HuH-7.5 (cell line): ENCODE measurements at regions not wholly inside any gene's neighbourhood (a gene's known extent, or its start where the extent isn't known, plus 50 kb on each side); places are given as distances from the start of the nearest gene placed in this dataset.

Experiments
- DNase-seq: peaks from one replicate; pipeline ENCODE4 v3.0.0; 2011; ENCODE audit warnings: low spot score

DNA sequence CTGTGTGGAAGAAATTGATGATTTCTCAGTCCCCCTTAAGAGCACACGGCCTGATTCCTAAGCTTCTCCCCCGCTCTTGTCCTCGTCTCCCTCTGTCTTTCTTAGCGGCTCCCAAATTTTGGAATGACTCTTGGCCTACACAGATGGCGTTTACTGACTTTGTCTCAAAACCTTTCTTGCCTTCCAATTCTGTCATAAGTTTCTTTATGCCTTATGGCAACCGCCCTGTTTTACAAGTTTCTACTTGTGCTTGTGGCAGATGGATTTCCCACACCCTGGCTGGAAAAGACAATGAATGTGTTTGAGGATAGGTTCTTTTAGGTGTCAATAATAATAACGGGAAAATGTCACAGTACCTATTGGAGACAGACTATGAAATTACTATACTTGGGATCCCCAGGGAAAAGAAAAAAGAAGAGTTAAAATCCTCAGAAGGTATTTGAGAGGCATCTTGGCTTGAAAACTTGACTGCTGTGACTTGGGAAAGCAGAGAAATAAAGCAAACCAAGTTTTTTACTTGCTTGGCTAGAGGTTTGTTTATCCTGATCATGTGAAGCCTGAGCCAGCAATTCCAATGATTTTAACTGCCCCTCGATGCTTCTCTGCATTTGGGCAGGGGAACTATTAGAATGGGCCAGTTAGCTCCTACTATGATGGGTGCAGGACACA, 276.4 kb downstream of the HRH4 start:
- no peak for DNase-seq

GRCh38 chr18:24740829-24741228, 280.4 kb downstream of the HRH4 start:
- no peak for DNase-seq

- DNase-seq: no peak
Observed at GRCh38 chr18:24741321-24741720, 280.9 kb downstream of the HRH4 start.

DNA sequence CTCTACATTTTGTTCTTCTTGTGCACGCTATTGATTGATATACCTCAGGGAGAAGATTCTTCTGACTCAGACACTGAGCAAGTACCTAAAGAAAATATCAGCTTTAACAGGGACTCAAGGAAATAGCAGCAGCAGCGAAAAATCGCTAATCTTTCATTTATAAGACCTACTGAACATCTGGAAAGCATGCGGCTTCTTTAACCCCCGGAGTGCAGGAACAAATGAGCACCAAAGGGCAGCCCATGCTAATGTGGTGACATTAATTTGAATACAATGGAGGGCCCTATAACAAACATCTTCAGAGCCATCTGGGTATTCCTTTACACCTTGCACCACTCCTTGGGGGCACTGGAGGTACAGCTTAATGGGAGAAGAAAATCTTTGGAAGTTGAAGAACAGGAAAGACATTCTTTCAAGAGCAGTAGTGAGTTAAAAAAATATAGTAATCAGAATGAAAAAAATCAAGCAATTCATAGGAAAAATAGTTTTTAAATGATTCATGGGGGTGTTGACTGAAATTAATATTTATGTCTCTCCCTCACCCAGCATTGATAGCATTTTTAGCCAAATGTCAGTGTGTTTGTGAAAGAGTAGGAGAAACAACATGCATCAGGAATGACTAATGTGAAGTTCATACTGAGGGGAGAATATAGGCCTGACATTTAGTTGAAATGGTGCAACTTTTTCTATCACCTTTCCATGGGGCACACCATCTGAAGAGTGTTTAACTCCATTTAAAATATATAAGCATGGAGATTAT, 281.7 kb downstream of the HRH4 start:
- DNase-seq: no peak

- no peak for DNase-seq
Observed at GRCh38 chr18:24754583-24755253, 294.3 kb downstream of the HRH4 start.

- no peak for DNase-seq
Observed at GRCh38 chr18:24756385-24756784, 295.9 kb downstream of the HRH4 start.

DNA sequence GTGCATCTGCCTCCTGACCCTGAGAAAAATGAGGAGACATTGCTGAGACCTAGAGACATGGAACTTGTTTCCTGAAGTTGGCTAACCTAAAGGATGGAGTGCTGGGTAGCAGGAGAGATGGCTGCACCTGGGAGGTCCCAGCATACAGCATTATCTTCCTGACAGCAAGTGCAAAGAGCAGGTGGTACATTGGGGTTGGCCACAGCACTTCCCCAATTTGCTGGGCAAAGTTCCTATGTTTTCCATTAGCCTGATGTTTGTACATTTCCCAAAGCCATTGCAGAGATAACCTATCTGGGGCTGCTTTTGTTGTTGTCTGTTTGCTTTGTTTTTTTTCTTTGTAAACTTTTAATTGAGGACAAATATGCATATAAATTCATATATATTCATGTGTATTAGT, 296.7 kb downstream of the HRH4 start:
- DNase-seq: no peak

DNA sequence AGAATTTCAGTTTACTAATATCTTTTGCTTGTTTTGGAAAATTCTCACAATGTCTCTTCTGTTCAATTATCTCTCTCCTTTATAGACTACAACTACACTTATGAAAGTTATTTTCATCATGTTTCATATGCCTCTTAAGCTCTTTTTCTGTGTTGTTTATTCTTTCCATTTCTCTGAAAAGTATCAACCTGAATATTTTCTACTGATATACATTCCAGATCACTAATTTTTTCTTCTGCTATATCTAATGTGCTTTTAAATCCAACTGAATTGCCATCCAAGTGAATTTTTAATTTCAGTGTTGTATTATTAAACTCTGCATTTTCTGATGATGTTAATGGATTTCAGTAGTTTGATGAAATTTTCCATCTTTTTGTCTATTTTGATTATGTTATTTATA, 301.3 kb downstream of the HRH4 start:
- no peak for DNase-seq

- no peak for DNase-seq
Observed at GRCh38 chr18:24762511-24762910, 302.1 kb downstream of the HRH4 start.

DNA sequence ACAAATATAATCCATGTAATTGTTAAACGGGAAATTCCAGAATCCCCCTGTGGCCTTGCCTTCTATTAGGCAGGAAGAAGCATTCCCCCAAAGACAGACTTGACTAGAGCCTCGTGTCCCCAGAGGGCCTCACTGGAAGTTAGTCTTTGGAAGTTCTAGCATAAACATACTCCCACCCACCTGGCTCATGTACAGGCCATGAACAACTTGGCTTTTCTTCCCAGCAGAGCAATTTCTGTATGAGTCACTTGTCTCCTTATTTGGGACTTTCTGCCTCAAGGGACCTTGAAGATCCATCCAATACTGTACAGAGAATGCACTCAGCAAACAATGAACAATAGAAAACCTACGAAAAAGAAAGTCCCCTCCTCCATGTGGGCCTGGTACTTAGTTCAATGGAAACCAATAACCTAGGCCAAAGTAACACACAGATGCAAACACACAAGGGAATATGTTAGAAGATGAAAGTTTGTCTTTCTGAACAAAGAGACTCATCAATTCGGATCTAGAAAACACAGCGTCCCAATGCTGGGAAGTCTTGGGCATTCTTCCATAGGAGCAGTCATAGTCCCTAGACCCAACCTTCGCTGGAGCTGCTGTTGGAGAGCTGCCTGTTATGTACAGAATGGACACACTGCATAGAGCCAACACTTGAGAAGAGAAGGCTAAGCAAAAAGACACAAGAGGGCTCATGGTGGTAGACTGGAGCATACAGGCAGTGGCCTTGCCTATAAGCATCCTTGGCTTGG, 303.5 kb downstream of the HRH4 start:
- DNase-seq: no peak

GRCh38 chr18:24764766-24765165, 304.3 kb downstream of the HRH4 start:
- no peak for DNase-seq

DNA sequence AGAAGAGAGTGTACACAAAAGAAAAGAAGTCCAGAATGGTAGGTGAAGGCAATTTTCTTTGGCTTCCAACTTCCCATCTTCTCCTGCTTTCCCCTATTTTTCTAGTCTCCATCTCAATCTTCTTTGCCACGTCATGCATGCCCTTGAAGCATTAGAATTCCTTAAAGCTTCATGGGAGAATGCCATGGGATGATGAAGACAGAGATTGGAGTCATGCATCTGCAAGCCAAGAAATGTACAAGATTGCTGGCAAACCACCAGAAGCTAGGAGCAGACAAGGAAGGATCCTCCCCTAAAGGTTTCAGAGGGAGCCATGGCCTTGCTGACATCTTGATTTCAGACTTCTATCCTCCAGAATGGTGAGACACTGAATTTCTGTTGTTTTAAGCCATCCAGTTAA, 305.9 kb downstream of the HRH4 start:
- DNase-seq: no peak

DNA sequence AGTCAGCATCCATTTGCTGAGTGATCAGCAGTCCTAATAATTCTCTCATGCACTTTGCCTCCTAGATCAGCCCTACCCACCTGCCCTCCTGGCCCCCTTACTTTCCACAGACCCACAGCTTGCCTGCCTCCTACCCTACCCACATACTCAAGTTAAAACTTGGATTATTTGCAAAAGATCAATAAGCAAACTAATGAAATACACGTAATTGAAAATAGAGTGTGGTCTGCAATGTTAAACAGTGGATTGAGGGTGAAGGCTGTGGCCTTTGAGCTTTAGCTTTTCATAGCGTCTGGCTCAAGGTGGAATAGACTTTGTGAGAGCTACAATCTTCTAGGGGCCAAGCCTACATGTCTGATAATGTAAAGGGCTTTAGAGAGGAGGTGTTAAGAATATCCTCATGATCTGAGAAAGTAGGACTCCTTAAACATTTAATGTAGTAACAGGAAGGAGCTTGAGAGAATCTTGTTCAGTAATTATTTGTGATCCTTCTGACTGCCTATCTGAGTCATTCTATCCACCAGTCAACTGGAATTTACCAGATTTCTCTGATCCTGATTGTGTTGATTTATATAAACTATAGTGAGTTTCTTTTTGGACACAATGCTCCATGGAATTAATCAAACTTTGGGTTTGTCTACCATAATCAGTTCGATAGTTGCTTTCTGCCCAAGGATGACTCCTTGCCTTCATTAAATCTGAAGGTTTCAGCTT, 310.0 kb downstream of the HRH4 start:
- no peak for DNase-seq

DNA sequence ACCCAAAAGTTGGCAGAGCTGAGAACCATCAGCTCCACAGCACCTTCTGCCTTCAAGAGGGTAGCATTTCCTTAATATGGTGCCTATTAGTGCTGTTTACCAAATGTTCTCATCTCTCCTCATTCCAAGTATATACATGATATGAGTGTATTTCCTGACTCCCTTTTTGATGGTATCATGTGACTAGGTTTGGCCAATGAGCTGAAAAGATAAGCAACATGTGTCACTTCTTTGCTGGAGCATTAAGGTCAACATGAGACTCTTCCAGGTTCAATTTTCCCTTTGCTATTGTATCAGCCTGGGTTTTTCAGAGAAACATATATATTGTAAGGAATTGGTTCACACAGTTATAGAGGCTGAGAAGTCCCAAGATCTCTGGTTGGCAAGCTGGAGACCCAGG, 310.9 kb downstream of the HRH4 start:
- no peak for DNase-seq

- DNase-seq: no peak
Observed at GRCh38 chr18:24773101-24773500, 312.7 kb downstream of the HRH4 start.

DNA sequence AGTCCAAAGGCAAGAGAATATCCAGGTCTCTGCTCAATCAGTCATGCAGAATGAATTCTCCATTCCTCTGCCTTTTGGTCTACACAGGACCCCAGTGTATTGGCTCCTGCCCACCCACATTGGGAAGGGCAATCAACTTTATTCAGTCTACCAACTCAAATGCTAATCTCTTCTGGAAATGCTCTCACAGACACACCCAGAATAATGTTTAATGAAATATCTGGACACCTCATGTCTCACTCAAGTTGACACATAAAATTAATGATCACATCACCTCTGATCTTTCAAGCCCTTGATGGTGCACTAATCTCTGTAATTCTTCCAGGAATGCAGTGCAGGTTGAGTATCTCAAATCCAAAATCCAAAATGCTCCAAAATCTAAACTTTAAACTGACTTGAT, 315.6 kb downstream of the HRH4 start:
- DNase-seq: no peak

GRCh38 chr18:24778810-24779418, 318.5 kb downstream of the HRH4 start:
- DNase-seq: no peak

DNA sequence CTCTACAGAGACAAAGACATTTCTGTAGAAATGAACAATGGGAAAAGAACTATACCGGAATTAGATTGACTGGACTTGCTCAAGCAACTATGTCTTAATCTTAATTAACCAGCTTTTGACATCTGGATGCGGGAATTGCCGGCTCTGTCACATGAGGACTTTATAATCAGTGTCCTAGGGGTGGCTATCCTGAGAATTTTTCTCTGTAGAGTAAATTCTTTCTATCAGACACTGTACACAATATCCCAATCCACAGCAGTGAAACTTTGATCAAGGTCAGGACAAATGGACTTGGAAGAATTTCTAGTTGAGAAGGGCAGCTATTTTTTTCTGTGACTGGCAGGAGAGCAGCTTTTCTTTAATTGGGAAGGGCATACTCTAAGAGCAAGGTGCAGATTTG, 322.1 kb downstream of the HRH4 start:
- no peak for DNase-seq

GRCh38 chr18:24785019-24785418, 324.6 kb downstream of the HRH4 start:
- no peak for DNase-seq

DNA sequence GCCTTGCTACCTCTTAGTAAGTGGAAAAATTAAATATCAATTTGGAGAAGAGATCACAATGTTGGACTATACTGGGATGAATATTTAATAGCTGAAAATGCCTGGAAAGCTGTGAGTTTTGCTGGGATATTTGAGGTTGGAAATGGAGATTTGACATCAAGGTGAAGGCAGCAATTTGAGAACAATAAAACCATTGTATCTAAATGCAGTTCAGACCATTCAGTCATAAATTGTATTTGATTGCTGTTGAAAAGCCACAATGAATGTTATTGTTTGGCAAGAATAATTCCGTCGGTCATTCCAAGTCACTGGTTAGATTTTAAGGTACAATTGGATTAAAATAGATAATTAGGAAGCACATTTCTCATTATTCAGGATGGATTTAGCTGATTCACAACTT, 325.6 kb downstream of the HRH4 start:
- DNase-seq: no peak

- no peak for DNase-seq
Observed at GRCh38 chr18:24790347-24790746, 329.9 kb downstream of the HRH4 start.
